Lower leg skin (tissue), 3 donors: ENCODE measurements at regions not wholly inside any gene's neighbourhood (a gene's known extent, or its start where the extent isn't known, plus 50 kb on each side); places are given as distances from the start of the nearest gene placed in this dataset.

Experiments
- POLR2A ChIP-seq, 2 donors: fragments of 450-650 bp; IDR thresholded peaks; one replicate each; pipeline ENCODE4 v1.6.1; 2016 to 2017; ENCODE audit warnings: antibody characterized with exemption in 2 of 2, mild to moderate bottlenecking in 1 of 2, moderate library complexity in 1 of 2
- TF ChIP-seq, protein P1 (sequence below), 3 donors: fragments of 450-650 bp; IDR thresholded peaks; one replicate each; pipeline ENCODE4 v1.5.1; 2016; ENCODE audit warnings: antibody characterized with exemption in 3 of 3, mild to moderate bottlenecking in 3 of 3, moderate library complexity in 2 of 3

- TF ChIP-seq, protein P1, sequence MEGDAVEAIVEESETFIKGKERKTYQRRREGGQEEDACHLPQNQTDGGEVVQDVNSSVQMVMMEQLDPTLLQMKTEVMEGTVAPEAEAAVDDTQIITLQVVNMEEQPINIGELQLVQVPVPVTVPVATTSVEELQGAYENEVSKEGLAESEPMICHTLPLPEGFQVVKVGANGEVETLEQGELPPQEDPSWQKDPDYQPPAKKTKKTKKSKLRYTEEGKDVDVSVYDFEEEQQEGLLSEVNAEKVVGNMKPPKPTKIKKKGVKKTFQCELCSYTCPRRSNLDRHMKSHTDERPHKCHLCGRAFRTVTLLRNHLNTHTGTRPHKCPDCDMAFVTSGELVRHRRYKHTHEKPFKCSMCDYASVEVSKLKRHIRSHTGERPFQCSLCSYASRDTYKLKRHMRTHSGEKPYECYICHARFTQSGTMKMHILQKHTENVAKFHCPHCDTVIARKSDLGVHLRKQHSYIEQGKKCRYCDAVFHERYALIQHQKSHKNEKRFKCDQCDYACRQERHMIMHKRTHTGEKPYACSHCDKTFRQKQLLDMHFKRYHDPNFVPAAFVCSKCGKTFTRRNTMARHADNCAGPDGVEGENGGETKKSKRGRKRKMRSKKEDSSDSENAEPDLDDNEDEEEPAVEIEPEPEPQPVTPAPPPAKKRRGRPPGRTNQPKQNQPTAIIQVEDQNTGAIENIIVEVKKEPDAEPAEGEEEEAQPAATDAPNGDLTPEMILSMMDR (IDR thresholded peaks at IDR 0.05), result no peak
- no peak for TF ChIP-seq POLR2A (IDR thresholded peaks at IDR 0.05)
Observed at GRCh38 chr7:119983468-119983867, 289.5 kb upstream of the KCND2 start.
